Stimulated activated CD4-positive, alpha-beta T cell treated with anti-CD3 and anti-CD28 coated beads, TNF-alpha, amount 100 ng/mL, for 48 hours (primary cell): ENCODE measurements at regions not wholly inside any gene's neighbourhood (a gene's known extent, or its start where the extent isn't known, plus 50 kb on each side); places are given as distances from the start of the nearest gene placed in this dataset.

Experiments
- DNase-seq, 3 donors: peaks; one replicate each; pipeline ENCODE4 v3.0.0-alpha.2; 2020; ENCODE audit warnings: low read depth in 3 of 3

DNA sequence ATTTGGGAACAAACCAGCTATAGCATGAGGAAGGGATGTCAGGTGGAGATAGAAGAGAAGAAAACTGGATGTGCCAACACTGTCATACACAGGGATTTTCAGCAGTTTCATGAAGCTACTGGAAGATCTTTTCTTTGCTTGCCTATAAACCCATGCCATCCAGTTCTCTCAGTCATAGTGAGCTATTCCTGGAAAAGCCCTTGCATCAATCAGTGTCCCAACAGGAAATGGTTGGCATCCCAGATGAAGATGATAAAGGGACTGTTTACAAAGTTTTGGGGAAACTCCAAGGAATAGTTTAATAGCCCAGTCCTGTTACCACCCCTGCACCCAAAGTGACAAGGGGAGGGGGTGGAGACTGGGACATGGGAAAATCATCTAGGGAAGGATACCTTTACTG is 58.5 kb upstream of the ARGLU1 start:
- no peak for DNase-seq

GRCh38 chr13:106625578-106625977 is 57.6 kb upstream of the ARGLU1 start:
- DNase-seq = no peak

DNA sequence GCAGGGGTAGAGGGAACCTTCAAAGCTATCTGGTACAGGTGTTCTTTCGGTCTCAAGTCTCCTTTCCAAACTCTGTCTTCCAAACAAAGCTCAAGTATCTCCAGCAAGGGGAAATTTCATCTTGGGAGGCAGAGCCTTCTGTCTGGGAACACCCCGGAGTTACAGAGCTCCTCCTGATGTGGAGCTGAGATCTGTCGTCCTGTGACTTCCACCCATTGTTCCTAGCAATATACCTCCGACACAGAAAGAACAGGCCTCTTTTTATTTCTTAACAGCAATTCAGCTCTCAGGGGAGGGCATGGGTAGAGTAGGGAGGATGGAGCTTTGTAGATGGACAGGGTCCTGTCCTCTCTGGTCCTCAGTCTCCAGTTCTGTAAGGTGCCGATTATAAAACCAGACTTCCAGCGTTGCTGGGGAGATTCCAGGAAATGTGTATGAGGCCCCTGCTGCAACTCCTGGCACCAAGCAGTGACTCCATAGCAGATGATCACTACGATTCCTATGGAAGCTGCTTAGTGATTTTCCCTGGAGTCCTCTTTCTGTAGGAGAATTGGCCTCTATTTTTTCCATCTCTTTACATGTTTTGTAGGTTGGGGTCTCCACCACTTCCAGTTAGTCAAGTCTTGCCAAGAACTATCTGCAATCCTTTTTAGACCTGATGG is 56.0 kb upstream of the ARGLU1 start:
- DNase-seq = no peak

DNA sequence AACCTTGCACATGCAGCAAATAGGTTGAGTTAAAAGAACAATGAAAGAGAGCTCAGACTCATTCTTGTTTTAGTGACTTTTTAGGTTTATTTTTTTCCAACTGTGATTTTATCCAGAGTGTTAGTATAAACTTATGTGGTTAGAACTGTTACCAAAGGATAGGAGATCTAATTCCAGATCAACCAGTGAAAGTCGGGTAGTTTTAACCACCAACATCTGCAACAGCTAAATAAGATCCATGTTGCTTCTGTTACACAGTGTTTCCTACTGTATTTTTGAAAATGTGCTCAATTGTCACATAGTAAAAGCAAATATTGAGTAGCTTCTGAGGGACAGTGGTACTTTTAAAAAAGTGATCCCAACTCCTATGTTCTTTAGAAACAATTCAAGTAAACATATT is 53.9 kb upstream of the ARGLU1 start:
- DNase-seq = no peak

DNA sequence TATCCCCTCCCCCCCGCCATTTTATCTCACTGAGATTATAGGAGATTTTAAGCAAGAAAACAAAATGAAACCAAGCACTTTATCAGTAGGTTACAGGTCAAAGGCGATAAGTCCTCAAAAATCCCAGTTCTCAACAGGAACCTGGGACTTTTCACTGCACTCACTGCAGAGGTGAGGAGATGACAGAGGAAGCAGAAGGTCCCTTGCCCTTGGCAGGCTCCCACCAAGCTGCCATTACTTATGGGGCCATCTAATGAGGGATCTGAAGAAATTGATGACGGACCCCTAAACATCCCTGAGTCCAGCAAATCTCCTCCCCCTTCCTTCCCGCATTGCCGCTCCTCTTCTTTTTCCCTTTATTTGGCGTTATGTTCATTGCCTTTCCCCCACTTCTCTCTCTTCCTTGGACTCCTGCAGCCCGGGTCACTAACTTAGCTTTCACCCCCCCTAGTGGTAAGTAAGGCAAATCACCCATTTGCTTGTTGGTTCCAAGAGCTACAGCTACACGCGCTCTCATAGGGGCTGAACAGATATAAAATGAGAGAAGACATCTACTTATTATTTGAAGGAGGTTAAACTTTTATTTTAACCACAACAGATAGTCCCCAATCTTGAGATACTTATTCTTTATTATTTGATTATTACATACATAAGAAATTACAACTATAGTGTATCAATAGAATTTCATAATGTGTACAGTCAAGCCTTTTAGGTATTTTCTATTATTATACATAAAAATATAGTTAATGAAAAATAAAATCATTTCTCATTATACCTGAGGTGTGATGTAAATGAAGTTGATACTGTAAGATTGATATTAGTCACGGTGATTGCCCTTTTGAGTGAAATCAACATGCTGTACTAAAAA is 52.0 kb upstream of the ARGLU1 start:
- peak in 2 of 3 donors; percentile 1 to 11 for DNase-seq
